CD14-positive monocyte (primary cell): ENCODE measurements at regions not wholly inside any gene's neighbourhood (a gene's known extent, or its start where the extent isn't known, plus 50 kb on each side); places are given as distances from the start of the nearest gene placed in this dataset.

Experiments
- DNase-seq, 3 donors: peaks; one replicate each; pipeline ENCODE4 v3.0.0-alpha.2; 2011 to 2022
- H2AFZ ChIP-seq: 2 replicates; pipeline ENCODE4 v1.6.0; 2012; ENCODE audit warnings: mild to moderate bottlenecking, low read depth, low read length, inconsistent platforms; ENCODE audit not compliant: insufficient read depth, poor library complexity, severe bottlenecking
- H3K27ac ChIP-seq, 2 donors: 1 replicate in 1 of 2; 2 replicates in 1 of 2; pipeline ENCODE4 v1.5.1; 2012 to 2013; ENCODE audit warnings: low read length in 2 of 2, control low read depth in 1 of 2, inconsistent platforms in 1 of 2, low read depth in 1 of 2, mild to moderate bottlenecking in 1 of 2
- H3K27me3 ChIP-seq, 2 donors: one replicate each; pipeline versions ENCODE4 v1.6.0 to v1.6.1; 2011 to 2013; ENCODE audit warnings: low read length in 2 of 2; ENCODE audit not compliant: control insufficient read depth in 2 of 2, insufficient read depth in 2 of 2
- H3K36me3 ChIP-seq, 2 donors: replicated peaks in 1 of 2; 1 replicate in 1 of 2; 2 replicates in 1 of 2; pipeline versions ENCODE4 v1.5.1 to v1.6.1; 2012 to 2013; ENCODE audit warnings: low read length in 2 of 2, control low read depth in 1 of 2, inconsistent platforms in 1 of 2, mild to moderate bottlenecking in 1 of 2; ENCODE audit not compliant: insufficient read depth in 2 of 2, control insufficient read depth in 1 of 2
- H3K4me1 ChIP-seq, 2 donors: 1 replicate in 1 of 2; 2 replicates in 1 of 2; pipeline versions ENCODE4 v1.5.1 to v1.6.1; 2012 to 2013; ENCODE audit warnings: low read length in 2 of 2, control low read depth in 1 of 2, inconsistent platforms in 1 of 2, mild to moderate bottlenecking in 1 of 2, moderate library complexity in 1 of 2; ENCODE audit not compliant: insufficient read depth in 2 of 2, control insufficient read depth in 1 of 2
- H3K4me2 ChIP-seq: replicated peaks from 2 replicates; pipeline ENCODE3; 2012; ENCODE audit warnings: low read length, moderate library complexity, mild to moderate bottlenecking; ENCODE audit not compliant: poor library complexity, severe bottlenecking; ENCODE audit errors: extremely low read depth
- H3K4me3 ChIP-seq, 3 experiments: fragments of 200-600 bp in 1 of 3; sonication (generic) in 1 of 3; replicated peaks in 1 of 3; 1 replicate in 2 of 3; 2 replicates in 1 of 3; pipeline ENCODE4 v1.5.1; 2011 to 2013; ENCODE audit warnings: low read length in 3 of 3, mild to moderate bottlenecking in 3 of 3, control low read depth in 2 of 3, low read depth in 2 of 3, inconsistent platforms in 1 of 3, moderate library complexity in 1 of 3
- H3K79me2 ChIP-seq: 2 replicates; pipeline ENCODE4 v1.6.0; 2012; ENCODE audit warnings: mild to moderate bottlenecking, control low read depth, inconsistent platforms, low read length, moderate library complexity; ENCODE audit not compliant: insufficient read depth
- H3K9ac ChIP-seq: 2 replicates; pipeline ENCODE4 v1.6.0; 2017; ENCODE audit warnings: low read length, mild to moderate bottlenecking; ENCODE audit not compliant: insufficient read depth, poor library complexity, severe bottlenecking
- H3K9me3 ChIP-seq, 2 donors: replicated peaks in 1 of 2; 1 replicate in 1 of 2; 2 replicates in 1 of 2; pipeline versions ENCODE4 v1.5.1 to v1.6.1; 2012 to 2013; ENCODE audit warnings: low read length in 2 of 2, control low read depth in 1 of 2; ENCODE audit not compliant: control insufficient read depth in 1 of 2, insufficient read depth in 1 of 2
- H4K20me1 ChIP-seq: 2 replicates; pipeline ENCODE4 v1.6.0; 2012; ENCODE audit warnings: mild to moderate bottlenecking, low read length, control low read depth, moderate library complexity; ENCODE audit not compliant: insufficient read depth
- H3K27ac Mint-ChIP-seq, 7 donors: one replicate each; pipeline ENCODE4 v1.8.0; 2020; ENCODE audit warnings: mild to moderate bottlenecking in 7 of 7, mixed read lengths in 7 of 7, moderate library complexity in 6 of 7, inconsistent platforms in 2 of 7
- H3K27me3 Mint-ChIP-seq, 3 donors: one replicate each; pipeline ENCODE4 v1.8.0; 2021 to 2022; ENCODE audit warnings: low read depth in 3 of 3, mild to moderate bottlenecking in 3 of 3, mixed read lengths in 3 of 3, moderate library complexity in 3 of 3, inconsistent platforms in 1 of 3
- H3K36me3 Mint-ChIP-seq, 2 donors: one replicate each; pipeline ENCODE4 v1.8.0; 2020; ENCODE audit warnings: mixed read lengths in 2 of 2, inconsistent platforms in 1 of 2, mild to moderate bottlenecking in 1 of 2
- H3K4me1 Mint-ChIP-seq: one replicate; pipeline ENCODE4 v1.8.0; 2020; ENCODE audit warnings: mild to moderate bottlenecking, mixed read lengths
- H3K4me3 Mint-ChIP-seq, 2 donors: one replicate each; pipeline ENCODE4 v1.8.0; 2020; ENCODE audit warnings: mild to moderate bottlenecking in 2 of 2, mixed read lengths in 2 of 2, moderate library complexity in 1 of 2
- H3K9me3 Mint-ChIP-seq, 7 donors: one replicate each; pipeline ENCODE4 v1.8.0; 2020 to 2022; ENCODE audit warnings: mixed read lengths in 7 of 7, mild to moderate bottlenecking in 6 of 7, moderate library complexity in 6 of 7, inconsistent platforms in 2 of 7
- CTCF ChIP-seq: fragments of 200-600 bp; IDR thresholded peaks from one replicate; pipeline ENCODE4 v1.8.0; 2022; ENCODE audit warnings: antibody characterized with exemption, mild to moderate bottlenecking
- WGBS: methylation state at CpG from one replicate; pipeline ENCODE4 v1.1.5; 2013; ENCODE audit warnings: missing lambda C conversion rate; ENCODE audit not compliant: insufficient coverage; 5-methylcytosine and 5-hydroxymethylcytosine counted together
- intact Hi-C, 2 donors: fragments of 100-400 bp; cut with micrococcal nuclease; formaldehyde crosslinking; loops; one replicate each; pipeline versions ENCODE4 v1.15.0 to v1.15.1; 2023

- Histone ChIP-seq H3K27me3 (peaks cover 0 to 2% of the 10 kb centered on the region in 2 donors), H2AFZ (no peak overlapping the region), H3K9me3 (no peaks in the 10 kb centered on the region), H3K9ac (no peak overlapping the region), H3K4me1 (no peaks in the 10 kb centered on the region), H3K4me3 (no peak overlapping the region), H3K79me2 (no peaks in the 10 kb centered on the region), H4K20me1 (no peaks in the 10 kb centered on the region), H3K36me3 (no peaks in the 10 kb centered on the region), H3K4me2 (no peak overlapping the region), H3K27ac (no peak overlapping the region)
- no peaks in the 10 kb centered on the region for H3K36me3 Mint-ChIP-seq
- no peak for DNase-seq
- H3K27me3 Mint-ChIP-seq = peaks cover 0 to 4% (median 3%) of the 10 kb centered on the region in 3 donors
- no peaks in the 10 kb centered on the region for H3K4me1 Mint-ChIP-seq
- whole genome bisulfite sequencing = no CpG with 5 or more reads among the region's 9 CpGs
- no peak overlapping the region for H3K27ac Mint-ChIP-seq
- H3K4me3 Mint-ChIP-seq = no peak overlapping the region
- peaks cover 0 to 3% (median 0%) of the 10 kb centered on the region in 7 donors for H3K9me3 Mint-ChIP-seq
- intact Hi-C loops = no loop called here
- TF ChIP-seq CTCF = no peak
Observed at GRCh38 chrX:110425222-110426154, 66.8 kb downstream of the RTL9 start.

DNA sequence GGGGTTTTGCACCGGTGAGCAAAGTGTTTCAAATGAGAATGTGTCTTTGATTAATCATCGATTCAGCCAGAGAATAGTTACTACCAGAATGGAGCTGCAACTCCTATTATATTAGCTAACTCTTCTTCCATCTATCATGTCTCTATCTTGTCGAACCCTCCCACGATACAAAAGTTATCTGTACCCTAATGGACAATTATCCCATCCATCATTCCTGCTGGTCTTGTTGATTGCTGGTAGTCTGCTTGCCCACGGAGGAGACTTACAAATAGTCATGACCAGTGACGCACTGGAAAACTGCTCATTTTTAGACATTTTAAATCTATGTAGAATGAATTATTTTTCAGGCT is 67.5 kb downstream of the RTL9 start:
- Histone ChIP-seq H3K9me3 (no peaks in the 10 kb centered on the region), H3K4me2 (no peak overlapping the region), H3K4me3 (no peak overlapping the region), H4K20me1 (no peaks in the 10 kb centered on the region), H3K36me3 (no peaks in the 10 kb centered on the region), H3K27me3 (peaks cover 0 to 2% of the 10 kb centered on the region in 2 donors), H3K79me2 (no peaks in the 10 kb centered on the region), H2AFZ (no peak overlapping the region), H3K4me1 (no peaks in the 10 kb centered on the region), H3K27ac (no peak overlapping the region), H3K9ac (no peak overlapping the region)
- no peak for TF ChIP-seq CTCF
- DNase-seq = no peak
- no peak overlapping the region for H3K27ac Mint-ChIP-seq
- no peaks in the 10 kb centered on the region for H3K36me3 Mint-ChIP-seq
- intact Hi-C loops = no loop called here
- H3K9me3 Mint-ChIP-seq = peaks cover 0 to 3% (median 0%) of the 10 kb centered on the region in 7 donors
- H3K4me3 Mint-ChIP-seq = no peak overlapping the region
- peaks cover under 1 to 3% (median 1%) of the 10 kb centered on the region in 3 donors for H3K27me3 Mint-ChIP-seq
- H3K4me1 Mint-ChIP-seq = no peaks in the 10 kb centered on the region
- no CpG with 5 or more reads among the region's 6 CpGs for WGBS
